ENCODE measurements at regions not wholly inside any gene's neighbourhood (a gene's known extent, or its start where the extent isn't known, plus 50 kb on each side); places are given as distances from the start of the nearest gene placed in this dataset.

DNA sequence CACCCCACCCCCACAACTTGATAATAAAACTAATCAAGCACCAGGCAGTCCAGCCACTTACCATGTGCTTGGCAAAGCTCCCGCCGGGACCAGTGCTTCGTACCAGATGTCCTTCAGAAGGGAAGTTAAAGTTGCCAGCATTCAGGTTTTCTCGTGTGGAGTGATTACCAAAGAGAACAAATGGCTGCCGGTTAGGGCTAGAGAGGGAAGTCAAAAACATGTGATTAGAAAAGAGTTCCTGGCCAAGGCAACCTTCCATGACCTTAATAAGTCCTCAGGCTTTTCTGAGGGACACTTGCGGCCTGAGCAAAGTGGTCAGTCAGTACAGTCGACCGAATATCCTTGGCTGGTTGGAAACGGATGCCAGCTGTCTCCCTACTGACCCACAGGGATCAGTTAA lies 67.0 kb downstream of the DNAAF9 start:
- no peaks in the 10 kb centered on the region for H3K36me3 ChIP-seq (ENCODE audit: control insufficient read depth, insufficient read depth, low read length)
- Mint-ChIP-seq H3K4me3 (ENCODE audit: unreplicated experiment) (no peak overlapping the region), H3K4me1 (ENCODE audit: low read depth, unreplicated experiment) (peaks cover 6% of the 10 kb centered on the region), H3K27ac (ENCODE audit: unreplicated experiment) (no peak overlapping the region), H3K9me3 (ENCODE audit: unreplicated experiment) (peaks cover under 1% of the 10 kb centered on the region), H3K27me3 (ENCODE audit: insufficient read depth, unreplicated experiment) (peaks cover 18% of the 10 kb centered on the region), H3K36me3 (ENCODE audit: insufficient read depth, unreplicated experiment) (no peaks in the 10 kb centered on the region)
- H3K9me3 ChIP-seq, result no peaks in the 10 kb centered on the region
- BruUV-seq (replicated peaks), result no TSS peak
- TF ChIP-seq, protein P1, sequence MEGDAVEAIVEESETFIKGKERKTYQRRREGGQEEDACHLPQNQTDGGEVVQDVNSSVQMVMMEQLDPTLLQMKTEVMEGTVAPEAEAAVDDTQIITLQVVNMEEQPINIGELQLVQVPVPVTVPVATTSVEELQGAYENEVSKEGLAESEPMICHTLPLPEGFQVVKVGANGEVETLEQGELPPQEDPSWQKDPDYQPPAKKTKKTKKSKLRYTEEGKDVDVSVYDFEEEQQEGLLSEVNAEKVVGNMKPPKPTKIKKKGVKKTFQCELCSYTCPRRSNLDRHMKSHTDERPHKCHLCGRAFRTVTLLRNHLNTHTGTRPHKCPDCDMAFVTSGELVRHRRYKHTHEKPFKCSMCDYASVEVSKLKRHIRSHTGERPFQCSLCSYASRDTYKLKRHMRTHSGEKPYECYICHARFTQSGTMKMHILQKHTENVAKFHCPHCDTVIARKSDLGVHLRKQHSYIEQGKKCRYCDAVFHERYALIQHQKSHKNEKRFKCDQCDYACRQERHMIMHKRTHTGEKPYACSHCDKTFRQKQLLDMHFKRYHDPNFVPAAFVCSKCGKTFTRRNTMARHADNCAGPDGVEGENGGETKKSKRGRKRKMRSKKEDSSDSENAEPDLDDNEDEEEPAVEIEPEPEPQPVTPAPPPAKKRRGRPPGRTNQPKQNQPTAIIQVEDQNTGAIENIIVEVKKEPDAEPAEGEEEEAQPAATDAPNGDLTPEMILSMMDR (IDR thresholded peaks at IDR 0.05; ENCODE audit: insufficient read depth in 1 of 2, low read depth in 1 of 2, low read length in 1 of 2, severe bottlenecking in 1 of 2, unreplicated experiment in 1 of 2), result no peak
- no peaks in the 10 kb centered on the region for H3K4me1 ChIP-seq
- no peak overlapping the region for H3K4me3 ChIP-seq (ENCODE audit: low read depth, low read length)
- no peak for DNase-seq
- intact Hi-C loops (cut with micrococcal nuclease; ENCODE audit: unreplicated experiment), result no loop called here
- CTCF ChIA-PET, result no interaction called here
- POLR2A ChIA-PET, result no interaction called here
- no peaks in the 10 kb centered on the region; the same call in 1 of the 2 replicates for H3K27me3 ChIP-seq (replicated peaks; ENCODE audit: control insufficient read depth, insufficient read depth, low read length)

DNA sequence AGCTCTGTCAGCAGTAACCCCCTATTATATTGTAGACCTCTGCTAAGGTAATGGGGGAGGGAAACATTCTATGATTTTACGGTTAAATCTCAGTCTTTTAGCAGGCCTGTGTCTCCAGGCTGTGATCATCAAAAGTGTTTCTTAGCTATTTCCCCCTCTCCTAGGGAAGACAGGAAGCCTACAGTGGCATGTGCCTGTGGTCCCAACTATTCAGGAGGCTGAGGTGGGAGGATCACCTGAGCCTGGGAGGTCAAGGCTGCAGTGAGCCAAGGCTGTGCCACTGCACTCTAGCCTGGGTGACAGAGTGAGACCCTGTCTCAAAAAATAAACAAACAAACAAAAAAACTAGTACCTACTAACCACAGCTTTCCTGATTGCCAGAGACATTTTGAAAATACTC lies 67.9 kb downstream of the DNAAF9 start:
- no peak overlapping the region for H3K27ac Mint-ChIP-seq (ENCODE audit: unreplicated experiment)
- Histone ChIP-seq H3K27me3 (replicated peaks; ENCODE audit: control insufficient read depth, insufficient read depth, low read length) (no peaks in the 10 kb centered on the region; the same call in 1 of the 2 replicates), H3K9me3 (no peaks in the 10 kb centered on the region), H3K4me3 (ENCODE audit: low read depth, low read length) (no peak overlapping the region), H3K4me1 (no peaks in the 10 kb centered on the region), H3K36me3 (ENCODE audit: control insufficient read depth, insufficient read depth, low read length) (no peaks in the 10 kb centered on the region)
- TF ChIP-seq, protein P1 (IDR thresholded peaks at IDR 0.05; ENCODE audit: insufficient read depth in 1 of 2, low read depth in 1 of 2, low read length in 1 of 2, severe bottlenecking in 1 of 2, unreplicated experiment in 1 of 2), result no peak
- intact Hi-C loops (cut with micrococcal nuclease; ENCODE audit: unreplicated experiment), result no loop called here
- ChIA-PET POLR2A (no interaction called here), CTCF (no interaction called here)
- BruUV-seq (replicated peaks), result no TSS peak
- peaks cover 6% of the 10 kb centered on the region for H3K4me1 Mint-ChIP-seq (ENCODE audit: low read depth, unreplicated experiment)
- H3K4me3 Mint-ChIP-seq (ENCODE audit: unreplicated experiment), result no peak overlapping the region
- H3K9me3 Mint-ChIP-seq (ENCODE audit: unreplicated experiment), result peaks cover 9% of the 10 kb centered on the region
- H3K36me3 Mint-ChIP-seq (ENCODE audit: insufficient read depth, unreplicated experiment), result no peaks in the 10 kb centered on the region
- DNase-seq, result no peak
- H3K27me3 Mint-ChIP-seq (ENCODE audit: insufficient read depth, unreplicated experiment), result peaks cover 20% of the 10 kb centered on the region

DNA sequence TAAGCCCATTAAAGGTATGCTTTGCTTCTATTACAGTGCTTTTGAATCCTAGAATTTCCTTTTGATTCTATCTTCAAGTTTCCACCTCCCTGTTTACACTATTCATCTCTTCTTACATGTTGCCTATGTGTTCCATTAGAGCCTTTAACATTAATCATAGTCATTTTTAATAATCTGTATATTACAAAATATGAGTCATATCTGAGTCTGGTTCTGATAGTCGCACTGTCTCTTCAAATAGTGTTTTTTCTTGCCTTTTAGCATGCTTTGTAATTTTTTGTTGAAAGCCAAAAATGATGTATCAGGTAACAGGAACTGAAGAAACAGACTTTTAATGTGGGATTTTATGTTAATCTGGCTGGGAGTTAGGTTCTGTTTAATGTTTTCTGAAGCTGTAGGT lies 68.4 kb downstream of the DNAAF9 start:
- Histone ChIP-seq H3K36me3 (ENCODE audit: control insufficient read depth, insufficient read depth, low read length) (no peaks in the 10 kb centered on the region), H3K4me1 (no peaks in the 10 kb centered on the region), H3K4me3 (ENCODE audit: low read depth, low read length) (no peak overlapping the region), H3K9me3 (no peaks in the 10 kb centered on the region), H3K27me3 (replicated peaks; ENCODE audit: control insufficient read depth, insufficient read depth, low read length) (no peaks in the 10 kb centered on the region; the same call in 1 of the 2 replicates)
- BruUV-seq (replicated peaks), result no TSS peak
- DNase-seq, result no peak
- TF ChIP-seq, protein P1 (IDR thresholded peaks at IDR 0.05; ENCODE audit: insufficient read depth in 1 of 2, low read depth in 1 of 2, low read length in 1 of 2, severe bottlenecking in 1 of 2, unreplicated experiment in 1 of 2), result no peak
- ChIA-PET POLR2A (no interaction called here), CTCF (interaction anchor here (0.7 kb wide), 1 partner anchor 332 kb away, joined by 6 read pairs; no protein-coding TSS in a partner anchor)
- no peak overlapping the region for H3K4me3 Mint-ChIP-seq (ENCODE audit: unreplicated experiment)
- peaks cover 20% of the 10 kb centered on the region for H3K27me3 Mint-ChIP-seq (ENCODE audit: insufficient read depth, unreplicated experiment)
- H3K4me1 Mint-ChIP-seq (ENCODE audit: low read depth, unreplicated experiment), result peaks cover 9% of the 10 kb centered on the region
- peaks cover 10% of the 10 kb centered on the region for H3K9me3 Mint-ChIP-seq (ENCODE audit: unreplicated experiment)
- intact Hi-C loops (cut with micrococcal nuclease; ENCODE audit: unreplicated experiment), result no loop called here
- H3K36me3 Mint-ChIP-seq (ENCODE audit: insufficient read depth, unreplicated experiment), result no peaks in the 10 kb centered on the region
- no peak overlapping the region for H3K27ac Mint-ChIP-seq (ENCODE audit: unreplicated experiment)

Measured in Caco-2 (cell line).